GM12891 (cell line): ENCODE measurements at regions not wholly inside any gene's neighbourhood (a gene's known extent, or its start where the extent isn't known, plus 50 kb on each side); places are given as distances from the start of the nearest gene placed in this dataset.

Experiments used
- POLR2A ChIP-seq: IDR thresholded peaks from 2 replicates; pipeline ENCODE4 v1.6.1; 2011; ENCODE audit warnings: low read depth, low read length, control low read depth
- POLR2AphosphoS5 ChIP-seq: IDR thresholded peaks from 2 replicates; pipeline ENCODE4 v1.6.1; 2011; ENCODE audit warnings: low read depth, low read length, control low read depth
- TAF1 ChIP-seq: IDR thresholded peaks from 2 replicates; pipeline ENCODE4 v1.6.1; 2011; ENCODE audit warnings: low read depth, low read length, control low read depth

- TF ChIP-seq POLR2A (no peak), POLR2AphosphoS5 (no peak), TAF1 (no peak)
These were observed 300.2 kb upstream of the PRKD1 start for GRCh38 chr14:30227876-30228275.
